Fibroblast of the aortic adventitia (primary cell): ENCODE measurements at regions not wholly inside any gene's neighbourhood (a gene's known extent, or its start where the extent isn't known, plus 50 kb on each side); places are given as distances from the start of the nearest gene placed in this dataset.

ENCODE experiments used
- DNase-seq: peaks from one replicate; pipeline ENCODE4 v3.0.0-alpha.2; 2010; ENCODE audit warnings: low read depth
- H3K4me3 ChIP-seq: 2 replicates; pipeline ENCODE4 v1.5.1; 2011; ENCODE audit warnings: low read depth, mild to moderate bottlenecking, control low read depth, low read length, moderate library complexity
- TF ChIP-seq, protein P1 (sequence below): IDR thresholded peaks from 2 replicates; pipeline ENCODE4 v1.5.1; 2011; ENCODE audit warnings: mild to moderate bottlenecking, low read length, control low read depth, inconsistent platforms; ENCODE audit not compliant: insufficient read depth

DNA sequence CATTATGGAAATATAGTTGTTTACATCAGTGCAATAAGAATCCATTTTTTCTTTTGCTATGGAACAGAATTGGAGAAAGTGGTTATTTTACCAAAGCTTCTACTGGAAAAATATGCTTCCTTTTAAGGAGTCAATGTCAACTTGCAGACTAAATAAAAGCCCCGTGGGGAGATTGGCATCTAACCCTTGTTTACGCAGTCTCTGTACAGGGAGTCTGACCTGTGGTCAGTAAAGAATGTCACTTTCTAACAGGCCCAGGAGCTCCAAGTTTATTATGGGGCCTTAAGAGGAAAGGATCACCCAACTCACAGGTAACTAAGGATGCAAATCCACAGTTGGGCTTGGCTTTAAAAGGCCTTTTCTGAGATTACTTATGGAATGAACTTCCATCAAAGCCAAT lies 1751.2 kb downstream of the SI start:
- TF ChIP-seq, protein P1, sequence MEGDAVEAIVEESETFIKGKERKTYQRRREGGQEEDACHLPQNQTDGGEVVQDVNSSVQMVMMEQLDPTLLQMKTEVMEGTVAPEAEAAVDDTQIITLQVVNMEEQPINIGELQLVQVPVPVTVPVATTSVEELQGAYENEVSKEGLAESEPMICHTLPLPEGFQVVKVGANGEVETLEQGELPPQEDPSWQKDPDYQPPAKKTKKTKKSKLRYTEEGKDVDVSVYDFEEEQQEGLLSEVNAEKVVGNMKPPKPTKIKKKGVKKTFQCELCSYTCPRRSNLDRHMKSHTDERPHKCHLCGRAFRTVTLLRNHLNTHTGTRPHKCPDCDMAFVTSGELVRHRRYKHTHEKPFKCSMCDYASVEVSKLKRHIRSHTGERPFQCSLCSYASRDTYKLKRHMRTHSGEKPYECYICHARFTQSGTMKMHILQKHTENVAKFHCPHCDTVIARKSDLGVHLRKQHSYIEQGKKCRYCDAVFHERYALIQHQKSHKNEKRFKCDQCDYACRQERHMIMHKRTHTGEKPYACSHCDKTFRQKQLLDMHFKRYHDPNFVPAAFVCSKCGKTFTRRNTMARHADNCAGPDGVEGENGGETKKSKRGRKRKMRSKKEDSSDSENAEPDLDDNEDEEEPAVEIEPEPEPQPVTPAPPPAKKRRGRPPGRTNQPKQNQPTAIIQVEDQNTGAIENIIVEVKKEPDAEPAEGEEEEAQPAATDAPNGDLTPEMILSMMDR, result no peak
- DNase-seq, result no peak
- H3K4me3 ChIP-seq, result no peak overlapping the region

DNA sequence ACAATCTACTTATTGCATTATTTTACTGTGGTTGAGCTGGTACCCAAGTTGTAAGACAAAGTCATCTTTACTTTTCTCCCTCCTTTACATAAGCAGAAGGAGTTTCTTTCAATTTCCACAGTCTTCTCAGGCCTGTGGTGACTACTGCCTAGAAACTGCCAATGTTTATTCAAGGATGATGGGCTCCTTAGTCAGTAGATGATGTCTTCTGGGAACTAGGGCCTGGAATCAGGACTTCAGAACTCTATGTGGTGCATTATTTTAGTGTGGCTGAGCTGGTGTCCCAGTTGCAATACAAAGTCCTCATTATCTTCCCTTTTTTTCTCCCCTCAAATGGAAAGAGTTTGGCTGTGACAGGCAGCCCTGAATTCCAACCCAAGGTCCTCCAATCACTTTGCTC lies 1762.5 kb downstream of the SI start:
- no peak overlapping the region for H3K4me3 ChIP-seq
- no peak for DNase-seq
- TF ChIP-seq, protein P1, result no peak

DNA sequence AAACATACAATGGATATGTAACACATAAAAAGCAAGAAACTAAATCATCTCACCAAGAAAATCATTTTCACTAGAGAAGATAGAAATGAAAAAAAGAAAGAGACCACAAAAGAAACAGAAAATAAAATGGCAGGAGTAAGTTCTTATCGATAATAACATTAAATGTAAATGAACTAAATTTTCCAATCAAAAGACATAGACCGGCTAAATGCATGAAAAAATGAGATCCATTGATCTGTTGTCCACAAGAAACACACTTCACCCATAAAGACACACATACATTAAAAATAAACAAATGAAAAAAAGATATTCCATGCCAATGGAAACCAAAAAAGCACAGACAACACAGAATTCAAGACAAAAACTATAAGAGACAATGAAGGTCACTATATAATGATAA lies 1771.9 kb downstream of the SI start:
- DNase-seq, result no peak
- no peak overlapping the region for H3K4me3 ChIP-seq
- TF ChIP-seq, protein P1, result no peak

DNA sequence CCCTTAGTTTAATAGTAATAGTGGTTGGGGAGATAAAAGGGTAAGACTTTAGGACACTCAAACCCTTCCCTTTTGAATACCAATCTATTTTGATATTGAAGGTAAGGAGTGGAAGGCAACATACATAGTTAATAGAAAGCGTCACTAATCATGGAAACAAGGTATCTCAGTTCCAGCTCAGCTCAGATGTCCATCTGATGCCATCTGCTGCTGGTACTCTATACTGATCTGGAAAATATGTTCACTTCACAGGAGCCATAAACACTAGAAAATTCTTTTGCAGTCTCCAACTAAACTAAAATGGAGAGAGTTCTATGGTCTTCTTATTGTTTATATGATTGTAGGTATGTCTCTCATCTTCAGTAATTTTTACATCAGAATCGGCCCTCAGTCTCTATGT lies 1777.1 kb downstream of the OTOL1 start:
- DNase-seq, result no peak
- TF ChIP-seq, protein P1, result no peak
- H3K4me3 ChIP-seq, result no peak overlapping the region

DNA sequence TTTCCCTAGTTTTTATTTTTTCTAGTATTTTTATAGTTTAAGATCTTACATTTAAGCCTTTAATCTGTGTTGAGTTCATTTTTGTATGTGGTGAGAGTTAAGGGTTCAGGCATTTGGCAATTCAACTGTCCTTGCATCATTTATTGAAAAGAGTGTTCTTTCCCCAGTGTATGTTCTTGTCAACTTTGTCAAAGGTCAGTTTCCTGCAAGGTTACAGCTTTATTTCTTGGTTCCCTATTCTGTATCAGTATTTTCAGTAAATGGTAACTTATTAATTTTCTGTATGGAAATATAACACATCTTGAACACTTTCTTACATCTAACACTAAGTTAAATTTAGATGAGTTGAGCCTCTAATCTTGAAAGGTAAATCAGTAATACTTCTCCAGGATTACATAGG lies 1770.1 kb downstream of the OTOL1 start:
- DNase-seq, result no peak
- TF ChIP-seq, protein P1, result no peak
- no peak overlapping the region for H3K4me3 ChIP-seq

DNA sequence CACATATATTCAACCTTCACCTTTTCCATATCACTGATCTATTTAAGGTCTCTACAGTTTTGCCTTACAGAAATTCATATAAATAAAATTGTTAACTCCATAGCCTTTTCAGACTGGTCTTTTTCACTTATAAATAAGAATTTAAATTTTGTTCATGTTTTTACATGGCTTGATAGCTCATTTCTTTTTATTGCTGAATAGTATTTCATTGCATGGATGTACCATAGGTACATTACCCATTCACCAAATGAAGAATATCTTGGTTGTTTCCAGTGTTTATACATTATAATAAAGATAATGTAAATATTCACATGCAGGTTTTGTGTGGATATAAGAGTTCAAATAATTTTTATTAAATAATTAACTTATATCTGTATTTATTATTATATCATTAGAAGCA lies 1765.0 kb downstream of the OTOL1 start:
- no peak for DNase-seq
- TF ChIP-seq, protein P1, result no peak
- no peak overlapping the region for H3K4me3 ChIP-seq

DNA sequence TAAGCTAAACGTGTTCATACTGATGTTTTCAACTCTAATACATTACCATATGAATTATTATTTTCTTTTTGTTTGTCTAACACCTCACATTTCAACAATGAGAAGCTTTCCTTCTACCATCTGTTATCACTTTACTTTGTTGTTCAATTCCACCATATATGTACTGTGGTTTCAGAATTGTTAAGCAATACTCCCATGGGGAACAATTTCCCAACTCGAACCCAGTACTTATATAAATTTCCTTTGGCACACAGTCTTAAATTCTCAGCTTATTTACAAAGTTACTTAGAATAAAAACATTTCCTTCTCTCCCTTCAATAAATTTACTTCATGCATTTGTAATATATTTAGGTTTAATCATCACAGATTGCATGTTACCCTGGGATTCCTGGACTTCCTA lies 1764.4 kb downstream of the OTOL1 start:
- no peak overlapping the region for H3K4me3 ChIP-seq
- TF ChIP-seq, protein P1, result no peak
- DNase-seq, result no peak
